CD4-positive, CD25-positive, alpha-beta regulatory T cell (primary cell): ENCODE measurements at regions not wholly inside any gene's neighbourhood (a gene's known extent, or its start where the extent isn't known, plus 50 kb on each side); places are given as distances from the start of the nearest gene placed in this dataset.
"Not testable (repeated sequence)": the region's sequence is repeated elsewhere in the genome, so short reads cannot be mapped to it uniquely, and the experiment has no call there.

Experiments used
- ATAC-seq, 2 donors: fragments of 150-1000 bp; cut with Tn5 transposase; one replicate each; pipeline ENCODE4 v1.10.0; 2021; ENCODE audit warnings: low read depth in 2 of 2, moderate number of reproducible peaks in 2 of 2, moderate library complexity in 1 of 2
- DNase-seq, 3 donors: peaks; one replicate each; pipeline versions ENCODE4 v3.0.0 to v3.0.0-alpha.2; 2012 to 2022; ENCODE audit warnings: mixed read lengths in 1 of 3
- H3K27ac ChIP-seq: one replicate; pipeline ENCODE4 v1.7.0; 2013; ENCODE audit warnings: mild to moderate bottlenecking, low read length; ENCODE audit not compliant: insufficient read depth, poor library complexity, severe bottlenecking
- H3K27me3 ChIP-seq: one replicate; pipeline ENCODE4 v1.7.0; 2013; ENCODE audit warnings: low read length; ENCODE audit not compliant: control insufficient read depth, insufficient read depth
- H3K36me3 ChIP-seq: one replicate; pipeline ENCODE4 v1.7.0; 2013; ENCODE audit warnings: mild to moderate bottlenecking, low read length, moderate library complexity; ENCODE audit not compliant: control insufficient read depth, insufficient read depth
- H3K4me1 ChIP-seq: 2 replicates; pipeline ENCODE4 v1.7.0; 2013; ENCODE audit warnings: mild to moderate bottlenecking, low read length; ENCODE audit not compliant: insufficient read depth, control insufficient read depth, poor library complexity, severe bottlenecking
- H3K4me3 ChIP-seq: one replicate; pipeline ENCODE4 v1.7.0; 2013; ENCODE audit warnings: low read depth, mild to moderate bottlenecking, low read length, moderate library complexity
- H3K9me3 ChIP-seq, 2 experiments: 1 replicate in 1 of 2; 2 replicates in 1 of 2; pipeline ENCODE4 v1.7.0; 2013; ENCODE audit warnings: low read length in 2 of 2, mild to moderate bottlenecking in 1 of 2, moderate library complexity in 1 of 2; ENCODE audit not compliant: control insufficient read depth in 2 of 2
- H3K27ac Mint-ChIP-seq, 3 donors: one replicate each; pipeline ENCODE4 v1.8.0; 2020 to 2022; ENCODE audit warnings: mild to moderate bottlenecking in 3 of 3, mixed read lengths in 3 of 3, moderate library complexity in 2 of 3
- H3K27me3 Mint-ChIP-seq: one replicate; pipeline ENCODE4 v1.8.0; 2022; ENCODE audit warnings: mild to moderate bottlenecking, mixed read lengths
- H3K36me3 Mint-ChIP-seq: one replicate; pipeline ENCODE4 v1.8.0; 2020; ENCODE audit warnings: mixed read lengths
- H3K4me1 Mint-ChIP-seq, 4 donors: one replicate each; pipeline ENCODE4 v1.8.0; 2020 to 2022; ENCODE audit warnings: mixed read lengths in 4 of 4, mild to moderate bottlenecking in 1 of 4
- H3K4me3 Mint-ChIP-seq, 4 donors: one replicate each; pipeline ENCODE4 v1.8.0; 2020 to 2022; ENCODE audit warnings: mild to moderate bottlenecking in 4 of 4, mixed read lengths in 4 of 4, moderate library complexity in 3 of 4
- H3K9me3 Mint-ChIP-seq, 7 donors: one replicate each; pipeline ENCODE4 v1.8.0; 2020 to 2022; ENCODE audit warnings: mixed read lengths in 7 of 7, mild to moderate bottlenecking in 3 of 7, moderate library complexity in 2 of 7

DNA sequence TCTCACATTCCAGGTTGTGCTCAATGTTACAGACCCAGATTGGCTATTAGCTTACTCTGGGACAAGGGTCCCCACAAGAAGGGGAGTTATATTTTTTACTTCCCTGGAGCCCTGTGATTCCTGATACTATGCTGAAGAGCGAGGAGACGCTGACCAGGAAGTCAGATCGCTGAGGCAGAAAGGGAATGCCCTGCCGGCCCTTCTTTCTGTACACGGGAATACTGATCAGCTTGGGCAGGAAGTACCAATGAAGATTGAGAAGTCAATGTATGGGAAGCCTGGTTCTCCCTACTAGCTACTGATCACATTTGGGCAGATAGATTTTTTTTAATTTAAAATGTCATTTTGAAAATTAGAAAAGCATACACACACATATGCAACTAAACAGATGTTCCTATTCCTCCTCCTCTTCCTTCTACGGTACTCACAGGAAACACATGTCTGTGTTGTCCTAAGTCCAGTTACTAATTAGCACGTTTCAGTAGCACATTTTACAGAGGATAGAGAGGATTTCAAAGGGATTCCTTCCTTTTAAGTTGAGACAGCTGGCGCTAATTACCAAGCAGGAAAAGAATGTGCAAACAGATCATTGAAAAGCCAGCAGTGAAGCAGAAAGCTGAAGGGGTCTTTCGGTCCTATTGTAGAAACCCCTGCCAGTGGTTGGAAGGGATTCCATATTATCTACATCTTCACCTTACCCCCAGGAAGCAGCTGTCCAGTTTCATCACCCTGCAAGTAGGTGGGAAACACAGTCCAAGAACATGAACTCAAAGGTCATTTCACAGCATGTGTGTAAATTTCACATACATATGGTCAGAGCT lies 292.4 kb downstream of the DUSP6 start:
- H3K9me3 ChIP-seq, result no peaks in the 10 kb centered on the region
- ATAC-seq, result no peak
- H3K27me3 Mint-ChIP-seq, result peaks cover 18% of the 10 kb centered on the region
- no peaks in the 10 kb centered on the region for H3K27me3 ChIP-seq
- DNase-seq, result no peak
- H3K27ac ChIP-seq, result no peak overlapping the region
- no peaks in the 10 kb centered on the region for H3K4me1 ChIP-seq
- no peaks in the 10 kb centered on the region for H3K4me1 Mint-ChIP-seq
- no peak overlapping the region for H3K27ac Mint-ChIP-seq
- H3K4me3 ChIP-seq, result no peak overlapping the region
- no peak overlapping the region for H3K4me3 Mint-ChIP-seq
- no peaks in the 10 kb centered on the region for H3K36me3 ChIP-seq
- H3K36me3 Mint-ChIP-seq, result no peaks in the 10 kb centered on the region
- peaks cover 0 to 1% (median 0%) of the 10 kb centered on the region in 7 donors for H3K9me3 Mint-ChIP-seq

- H3K36me3 ChIP-seq, result no peaks in the 10 kb centered on the region
- H3K4me1 ChIP-seq, result no peaks in the 10 kb centered on the region
- H3K27ac Mint-ChIP-seq, result peak overlapping the region in 1 of 3 donors; percentile 6
- H3K36me3 Mint-ChIP-seq, result no peaks in the 10 kb centered on the region
- no peak overlapping the region for H3K4me3 Mint-ChIP-seq
- no peak overlapping the region for H3K27ac ChIP-seq
- no peak overlapping the region for H3K4me3 ChIP-seq
- ATAC-seq (no peak), DNase-seq (no peak)
- H3K9me3 ChIP-seq, result no peaks in the 10 kb centered on the region
- H3K9me3 Mint-ChIP-seq, result peaks cover 0 to 1% (median 0%) of the 10 kb centered on the region in 7 donors
- no peaks in the 10 kb centered on the region for H3K27me3 ChIP-seq
- no peaks in the 10 kb centered on the region for H3K4me1 Mint-ChIP-seq
- peaks cover 12% of the 10 kb centered on the region for H3K27me3 Mint-ChIP-seq
Measured at GRCh38 chr12:89059056-89059455, 293.2 kb downstream of the DUSP6 start.

GRCh38 chr12:89058402-89058801 lies 293.9 kb downstream of the DUSP6 start:
- Histone ChIP-seq H3K4me1 (no peaks in the 10 kb centered on the region), H3K9me3 (no peaks in the 10 kb centered on the region), H3K27ac (no peak overlapping the region), H3K36me3 (no peaks in the 10 kb centered on the region), H3K27me3 (no peaks in the 10 kb centered on the region), H3K4me3 (no peak overlapping the region)
- no peak for DNase-seq
- peaks cover 6% of the 10 kb centered on the region for H3K27me3 Mint-ChIP-seq
- H3K36me3 Mint-ChIP-seq, result peaks cover 5% of the 10 kb centered on the region
- H3K9me3 Mint-ChIP-seq, result peaks cover 0 to 7% (median 0%) of the 10 kb centered on the region in 7 donors
- no peaks in the 10 kb centered on the region for H3K4me1 Mint-ChIP-seq
- no peak overlapping the region for H3K4me3 Mint-ChIP-seq
- no peak overlapping the region for H3K27ac Mint-ChIP-seq
- ATAC-seq, result no peak

GRCh38 chr12:89053817-89054216 lies 298.5 kb downstream of the DUSP6 start:
- H3K27me3 ChIP-seq, H3K4me1 ChIP-seq, H3K27me3 Mint-ChIP-seq, H3K36me3 Mint-ChIP-seq, H3K9me3 ChIP-seq, ATAC-seq, H3K4me1 Mint-ChIP-seq, H3K9me3 Mint-ChIP-seq, H3K27ac ChIP-seq, H3K4me3 ChIP-seq, H3K36me3 ChIP-seq, H3K4me3 Mint-ChIP-seq, H3K27ac Mint-ChIP-seq, DNase-seq: not testable (repeated sequence)

- Mint-ChIP-seq H3K4me1 (no peaks in the 10 kb centered on the region), H3K27ac (no peak overlapping the region)
Measured at GRCh38 chr12:89051065-89051677, 301.1 kb downstream of the DUSP6 start.

GRCh38 chr12:89047856-89048418 lies 304.4 kb downstream of the DUSP6 start:
- ATAC-seq, result no peak
- no peaks in the 10 kb centered on the region for H3K27me3 Mint-ChIP-seq
- H3K4me1 Mint-ChIP-seq, result no peaks in the 10 kb centered on the region

More at GRCh38 chr12:89051065-89051677, 301.1 kb downstream of the DUSP6 start:
- H3K36me3 ChIP-seq, result no peaks in the 10 kb centered on the region
- peaks cover 7% of the 10 kb centered on the region for H3K36me3 Mint-ChIP-seq
- no peaks in the 10 kb centered on the region for H3K27me3 ChIP-seq
- no peak overlapping the region for H3K4me3 ChIP-seq
- no peak overlapping the region for H3K27ac ChIP-seq
- H3K4me3 Mint-ChIP-seq, result no peak overlapping the region
- DNase-seq (peak; percentile 5 to 73 (median 57)), ATAC-seq (no peak)
- H3K9me3 ChIP-seq, result no peaks in the 10 kb centered on the region
- H3K27me3 Mint-ChIP-seq, result no peaks in the 10 kb centered on the region
- peaks cover 0 to 7% (median 0%) of the 10 kb centered on the region in 7 donors for H3K9me3 Mint-ChIP-seq
- no peaks in the 10 kb centered on the region for H3K4me1 ChIP-seq

GRCh38 chr12:89041078-89041477 lies 311.2 kb downstream of the DUSP6 start:
- ATAC-seq (no peak), DNase-seq (no peak)
- H3K4me3 ChIP-seq, result no peak overlapping the region
- H3K27me3 Mint-ChIP-seq, result peaks cover 4% of the 10 kb centered on the region
- peak overlapping the region in 1 of 3 donors; percentile 89 for H3K27ac Mint-ChIP-seq
- H3K36me3 ChIP-seq, result no peaks in the 10 kb centered on the region
- no peaks in the 10 kb centered on the region for H3K9me3 ChIP-seq
- H3K27me3 ChIP-seq, result no peaks in the 10 kb centered on the region
- no peak overlapping the region for H3K27ac ChIP-seq
- H3K4me1 ChIP-seq, result peaks cover 18% of the 10 kb centered on the region
- peaks cover 0 to 6% (median 3%) of the 10 kb centered on the region in 7 donors for H3K9me3 Mint-ChIP-seq
- peaks cover 15 to 34% (median 26%) of the 10 kb centered on the region in 4 donors for H3K4me1 Mint-ChIP-seq
- H3K4me3 Mint-ChIP-seq, result peak overlapping the region in 1 of 4 donors; percentile 30
- no peaks in the 10 kb centered on the region for H3K36me3 Mint-ChIP-seq

More at GRCh38 chr12:89047856-89048418, 304.4 kb downstream of the DUSP6 start:
- Mint-ChIP-seq H3K36me3 (no peaks in the 10 kb centered on the region), H3K27ac (no peak overlapping the region), H3K4me3 (no peak overlapping the region), H3K9me3 (peaks cover 0 to 1% (median 0%) of the 10 kb centered on the region in 7 donors)
- Histone ChIP-seq H3K36me3 (no peaks in the 10 kb centered on the region), H3K27me3 (no peaks in the 10 kb centered on the region), H3K27ac (no peak overlapping the region), H3K4me3 (no peak overlapping the region), H3K9me3 (no peaks in the 10 kb centered on the region), H3K4me1 (no peaks in the 10 kb centered on the region)
- DNase-seq, result no peak
